Ramos (cell line): ENCODE measurements at regions not wholly inside any gene's neighbourhood (a gene's known extent, or its start where the extent isn't known, plus 50 kb on each side); places are given as distances from the start of the nearest gene placed in this dataset.
"Not testable (repeated sequence)": the region's sequence is repeated elsewhere in the genome, so short reads cannot be mapped to it uniquely, and the experiment has no call there.

Source experiments
- in situ Hi-C: fragments of 300-500 bp; cut with MboI; formaldehyde crosslinking; loops from one replicate; pipeline ENCODE4 v1.14.3; 2022; ENCODE audit warnings: low sequenced_read_pairs; ENCODE audit not compliant: unreplicated experiment

DNA sequence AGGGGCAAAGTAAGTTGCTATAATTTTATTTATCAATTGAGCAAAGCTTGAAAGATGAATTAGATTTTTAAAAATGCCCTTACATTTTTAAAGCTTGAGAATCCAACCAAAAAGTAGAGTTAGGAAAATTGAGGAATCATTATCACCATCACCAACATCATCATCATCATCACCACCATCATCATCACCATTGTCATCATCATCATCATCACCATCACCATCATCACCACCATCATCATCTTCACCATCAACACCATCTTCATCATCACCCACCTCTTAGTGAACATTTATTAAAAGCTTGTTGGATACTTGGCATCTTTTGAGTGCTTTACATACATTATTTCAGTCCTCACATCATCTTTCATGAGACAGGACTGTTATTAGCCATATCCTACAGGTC lies 504.4 kb upstream of the TNP1 start:
- in situ Hi-C loops: no loop called here

- in situ Hi-C loops: no loop called here
These were observed 503.6 kb upstream of the TNP1 start for GRCh38 chr2:217363470-217363869.

- in situ Hi-C loops: no loop called here
These were observed 502.8 kb upstream of the TNP1 start for GRCh38 chr2:217362710-217363109.

DNA sequence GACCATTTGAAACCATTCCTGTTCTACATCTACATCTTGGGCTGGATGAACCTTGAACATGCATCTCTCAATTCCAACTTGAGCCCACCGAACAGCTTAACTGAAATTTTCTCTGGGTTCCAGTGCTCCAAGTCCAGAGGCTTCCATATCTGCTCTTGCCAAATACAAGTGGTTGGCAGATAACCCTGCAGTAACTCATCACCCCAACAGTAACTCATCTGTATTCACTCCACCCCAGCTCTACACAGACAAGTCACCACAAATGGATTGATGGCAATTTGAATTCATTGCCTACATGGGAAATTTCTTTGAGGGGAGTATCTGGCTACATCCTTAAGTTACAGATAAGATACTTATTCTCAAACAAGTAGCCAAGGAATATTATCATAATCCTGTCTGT lies 502.4 kb upstream of the TNP1 start:
- in situ Hi-C loops: no loop called here

DNA sequence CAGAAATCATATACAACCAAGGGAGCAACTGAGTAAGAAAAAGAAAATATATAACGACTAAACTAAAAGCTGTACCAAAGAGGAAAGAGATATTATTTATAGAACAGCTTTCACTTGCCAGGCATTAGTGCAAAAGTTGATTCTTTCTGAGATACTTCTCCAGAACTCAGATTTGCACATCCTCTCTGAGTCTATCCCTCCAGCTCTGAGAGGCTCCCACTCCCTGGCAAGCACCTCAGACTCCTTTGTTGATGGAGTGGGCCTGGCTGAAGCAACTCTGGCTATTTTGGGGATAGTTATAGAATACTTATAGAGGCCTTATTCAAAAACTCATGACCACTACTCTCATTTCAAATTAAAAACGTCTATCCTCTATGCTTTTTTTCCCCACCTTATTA lies 501.6 kb upstream of the TNP1 start:
- in situ Hi-C loops: no loop called here

DNA sequence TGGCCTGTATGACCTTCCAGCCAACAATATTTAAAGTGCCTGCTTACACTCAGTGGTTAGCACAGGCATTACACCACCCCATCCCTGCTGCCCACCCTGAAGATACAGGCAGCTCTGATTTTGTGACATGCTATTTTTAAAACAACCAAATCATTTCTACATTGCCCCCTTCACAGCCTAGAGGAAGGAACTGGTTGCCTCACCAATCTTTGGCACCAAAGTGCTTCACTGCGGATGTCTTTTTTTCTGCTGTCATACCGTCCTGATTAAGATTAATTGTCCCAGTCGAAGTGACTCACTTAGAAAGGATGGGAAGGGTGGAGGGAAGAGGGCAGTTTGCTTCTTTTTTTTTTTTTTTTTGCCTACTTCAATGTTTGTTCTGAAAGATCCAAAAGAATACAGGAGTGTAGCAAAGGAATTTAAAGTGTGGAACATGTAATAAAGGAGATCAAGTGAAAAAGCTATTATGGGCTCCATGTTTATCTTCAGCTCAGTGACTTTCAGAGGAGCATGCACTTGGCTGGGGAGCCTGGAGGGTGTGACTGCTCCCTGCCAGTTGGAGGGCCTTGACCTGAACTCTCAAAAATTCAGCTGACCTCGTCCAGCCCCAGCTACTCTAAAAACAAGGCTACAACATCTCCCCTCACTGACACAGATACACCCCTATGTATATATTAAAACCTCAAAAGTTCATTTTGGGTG lies 501.1 kb upstream of the TNP1 start:
- in situ Hi-C loops: no loop called here

DNA sequence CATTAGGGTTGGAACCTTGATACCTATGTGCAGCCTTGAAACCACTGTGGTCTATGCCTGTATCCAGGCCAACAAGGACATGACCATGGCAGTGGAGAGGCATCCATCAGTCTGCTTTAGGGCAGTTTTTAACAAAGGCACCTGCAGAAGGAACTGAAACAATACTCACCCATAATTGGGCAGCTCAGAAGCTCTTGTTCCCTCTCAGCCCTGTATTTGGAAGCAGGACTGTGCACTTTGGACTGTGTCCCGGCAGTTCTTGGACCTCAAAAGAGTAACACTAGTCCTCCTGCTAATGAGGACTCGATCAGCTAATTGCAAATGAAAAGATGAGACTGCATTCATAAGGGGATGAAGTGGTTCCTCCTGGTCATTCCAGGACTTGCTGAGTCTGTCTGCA lies 500.2 kb upstream of the TNP1 start:
- in situ Hi-C loops: no loop called here

DNA sequence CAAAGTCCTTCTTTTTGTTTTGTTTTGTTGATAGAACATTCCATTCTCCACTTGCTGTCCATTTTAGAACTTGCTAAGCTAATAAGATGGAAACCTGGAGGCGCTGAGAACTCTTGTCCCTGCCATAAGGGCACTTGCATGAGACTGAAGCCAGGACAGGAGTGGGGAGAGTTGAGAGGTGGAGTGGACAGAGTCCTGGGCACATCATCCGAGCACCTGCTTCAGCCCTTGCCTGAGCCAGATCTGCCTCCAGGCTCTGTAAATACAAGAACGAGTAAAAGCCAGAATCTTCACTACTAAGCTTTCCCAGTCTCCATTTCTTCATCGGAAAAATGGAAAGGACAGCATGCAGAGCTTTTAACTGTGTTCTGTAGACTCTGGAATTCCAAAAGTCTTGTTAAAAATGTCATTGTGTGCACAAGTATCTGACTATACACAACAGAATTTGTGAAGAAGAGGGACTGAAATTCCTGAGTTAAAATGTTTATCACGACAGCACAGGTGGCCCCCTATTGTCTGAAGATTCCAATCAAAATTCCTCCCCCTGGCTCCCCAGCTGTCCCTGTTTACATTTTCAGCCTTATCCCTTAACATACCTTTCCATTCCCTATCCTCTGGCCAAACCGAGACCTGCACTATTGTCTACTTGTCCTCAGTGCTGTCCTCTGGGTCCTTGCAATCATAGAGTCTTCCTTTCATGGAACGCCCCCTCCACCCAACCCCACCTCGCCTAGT lies 498.2 kb upstream of the TNP1 start:
- in situ Hi-C loops: no loop called here

DNA sequence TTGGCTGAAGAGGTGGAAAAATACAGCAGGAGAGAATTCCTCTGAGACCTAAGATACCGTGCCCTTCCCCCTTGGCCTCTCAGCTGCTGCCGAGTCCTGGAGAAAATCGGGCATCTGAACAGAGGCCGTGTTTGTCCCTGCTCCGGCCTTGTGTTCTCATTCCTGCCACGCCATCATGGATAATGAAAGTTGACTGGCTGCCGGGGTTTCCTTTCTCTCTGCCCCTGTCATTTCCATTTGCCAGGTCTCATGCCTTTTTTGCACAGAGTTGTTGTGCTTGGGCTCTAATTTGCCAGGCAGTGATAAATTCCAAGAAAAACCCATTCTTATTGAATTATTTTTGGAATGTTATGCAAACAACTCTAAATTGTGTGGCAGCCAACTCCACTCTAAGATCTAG lies 496.9 kb upstream of the TNP1 start:
- in situ Hi-C loops: no loop called here

GRCh38 chr2:217356142-217356541 lies 496.3 kb upstream of the TNP1 start:
- in situ Hi-C loops: no loop called here

- in situ Hi-C loops: no loop called here
These were observed 493.7 kb upstream of the TNP1 start for GRCh38 chr2:217353591-217353990.

DNA sequence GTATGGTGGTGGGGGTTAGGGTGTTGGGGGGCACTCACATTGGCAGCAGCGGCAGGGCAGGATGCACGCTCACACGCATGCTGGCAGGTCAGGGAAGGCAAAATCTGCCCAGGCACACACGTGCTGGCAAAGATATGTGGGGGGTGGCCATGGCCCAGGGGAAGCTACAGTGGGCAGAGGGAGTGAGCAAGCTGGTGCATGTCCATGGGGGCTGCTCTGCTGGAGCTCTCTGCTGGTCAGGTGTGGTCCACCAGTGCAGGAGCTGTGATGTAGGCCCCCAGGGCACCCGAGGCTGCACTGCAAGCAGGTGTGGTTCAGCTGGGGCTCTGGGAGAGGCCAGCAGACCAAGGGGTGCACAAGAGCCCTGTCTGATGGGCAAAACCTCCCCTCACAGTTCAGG lies 491.5 kb upstream of the TNP1 start:
- in situ Hi-C loops: no loop called here

DNA sequence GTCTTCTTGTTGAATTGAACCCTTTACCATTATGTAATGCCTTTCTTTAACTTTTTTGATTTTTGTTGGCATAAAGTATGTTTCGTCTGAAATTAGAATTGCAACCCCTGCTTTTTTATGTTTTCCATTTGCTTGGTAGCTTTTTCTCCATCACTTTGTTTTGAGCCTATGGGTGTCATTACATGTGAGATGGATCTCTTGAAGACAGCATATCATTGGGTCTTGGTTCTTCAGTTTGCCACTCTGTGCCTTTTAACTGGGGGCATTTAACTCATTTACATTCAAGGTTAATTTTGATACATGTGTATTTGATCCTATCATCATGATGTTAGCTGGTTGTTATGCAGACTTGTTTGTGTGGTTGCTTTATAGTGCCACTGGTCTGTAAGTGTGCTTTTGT lies 489.4 kb upstream of the TNP1 start:
- in situ Hi-C loops: no loop called here

DNA sequence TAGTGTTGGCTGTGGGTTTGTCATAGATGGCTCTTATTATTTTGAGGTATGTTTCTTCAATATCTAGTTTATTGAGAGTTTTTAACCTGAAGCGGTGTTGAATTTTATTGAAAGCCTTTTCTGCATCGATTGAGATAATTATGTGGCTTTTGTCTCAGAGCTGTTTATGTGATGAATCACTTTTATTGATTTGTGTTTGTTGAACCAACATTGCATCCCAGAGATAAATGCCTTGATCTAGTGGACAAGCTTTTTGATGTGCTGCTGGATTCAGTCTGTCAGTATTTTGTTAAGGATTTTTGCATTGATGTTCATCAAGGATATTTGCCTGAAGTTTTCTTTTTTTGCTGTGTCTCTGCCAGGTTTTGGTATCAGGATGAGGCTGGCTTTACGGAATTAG lies 487.8 kb upstream of the TNP1 start:
- in situ Hi-C loops: not testable (repeated sequence)

DNA sequence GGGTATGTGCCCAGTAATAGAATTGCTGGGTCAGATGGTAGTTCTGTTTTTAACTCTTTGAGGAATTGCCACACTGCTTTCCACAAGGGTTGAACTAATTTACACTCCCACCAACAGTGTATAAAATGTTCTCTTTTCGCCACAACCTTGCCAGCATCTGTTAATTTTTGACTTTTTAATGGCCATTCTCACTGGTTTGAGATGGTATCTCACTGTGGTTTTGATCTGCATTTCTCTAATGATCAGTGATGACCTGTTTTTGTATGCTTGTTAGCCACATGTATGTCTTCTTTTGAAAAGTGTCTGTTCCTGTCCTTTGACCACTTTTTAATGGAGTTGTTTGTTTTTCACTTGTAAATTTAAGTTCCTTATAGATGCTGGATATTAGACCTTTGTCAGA lies 486.2 kb upstream of the TNP1 start:
- in situ Hi-C loops: not testable (repeated sequence)

DNA sequence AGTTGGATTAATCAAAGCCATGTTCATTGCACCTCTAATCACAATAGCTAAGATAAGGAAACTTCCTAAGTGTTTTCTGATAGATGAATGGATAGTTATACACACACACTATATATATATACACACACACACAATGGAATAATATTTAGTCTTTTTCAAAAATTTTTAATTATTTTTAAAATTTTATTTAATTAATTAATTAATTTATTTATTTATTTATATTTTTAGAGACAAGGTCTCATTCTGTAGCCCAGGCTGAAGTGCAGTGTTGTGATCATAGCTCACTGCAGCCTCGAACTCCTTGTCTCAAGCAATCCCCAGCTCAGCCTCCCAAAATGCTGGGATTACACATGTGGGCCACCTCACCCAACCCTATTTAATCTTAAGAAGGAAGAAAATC lies 481.0 kb upstream of the TNP1 start:
- in situ Hi-C loops: no loop called here

DNA sequence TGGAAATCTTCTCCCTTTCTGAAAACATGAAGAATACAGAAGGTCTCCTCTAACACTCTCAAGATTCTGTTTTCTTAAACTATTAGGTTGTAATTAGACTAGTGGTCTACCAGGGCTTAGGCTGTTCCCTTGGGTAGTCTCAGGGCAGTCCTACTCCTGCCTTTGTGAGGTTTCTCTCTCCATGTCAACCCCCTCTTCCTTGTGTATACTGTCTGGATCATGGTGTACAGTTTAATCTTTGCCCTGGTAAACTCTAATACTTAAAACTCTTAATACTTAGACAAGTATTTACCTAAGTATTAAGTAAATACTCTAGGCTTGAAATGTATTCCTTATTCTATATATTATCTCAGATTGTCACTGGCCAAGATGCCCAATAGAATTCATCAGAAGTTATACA lies 480.3 kb upstream of the TNP1 start:
- in situ Hi-C loops: no loop called here

- in situ Hi-C loops: no loop called here
These were observed 479.9 kb upstream of the TNP1 start for GRCh38 chr2:217339753-217340152.

GRCh38 chr2:217338306-217338916 lies 478.5 kb upstream of the TNP1 start:
- in situ Hi-C loops: no loop called here

GRCh38 chr2:217337771-217338170 lies 477.9 kb upstream of the TNP1 start:
- in situ Hi-C loops: no loop called here

DNA sequence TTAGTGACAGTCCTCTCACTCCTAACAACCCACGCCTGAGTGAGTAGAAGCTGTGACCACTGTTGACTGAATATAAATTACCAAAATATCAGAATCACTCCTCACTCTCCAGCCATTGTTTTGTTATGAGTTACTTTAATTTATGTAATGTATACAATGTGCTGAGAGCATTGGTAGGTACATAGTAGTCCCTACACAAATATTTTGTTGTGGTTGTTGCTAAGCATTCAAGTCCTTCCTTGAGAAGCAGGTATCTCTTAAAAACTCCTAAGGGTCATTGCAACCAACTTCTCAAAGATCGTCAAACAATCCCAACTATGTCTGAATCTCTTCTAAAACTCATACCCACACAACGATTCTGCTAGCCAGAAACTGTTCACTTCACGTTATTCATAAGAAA lies 476.8 kb upstream of the TNP1 start:
- in situ Hi-C loops: no loop called here
